Osteoblast (primary cell): ENCODE measurements at regions not wholly inside any gene's neighbourhood (a gene's known extent, or its start where the extent isn't known, plus 50 kb on each side); places are given as distances from the start of the nearest gene placed in this dataset.

Source experiments
- DNase-seq: peaks from one replicate; pipeline ENCODE4 v3.0.0; 2011; ENCODE audit warnings: low spot score, mixed read lengths; ENCODE audit not compliant: insufficient read length; ENCODE audit errors: missing footprints
- H2AFZ ChIP-seq: 2 replicates; pipeline ENCODE4 v1.6.0; 2011; ENCODE audit warnings: mild to moderate bottlenecking, low read length
- H3K27ac ChIP-seq: 2 replicates; pipeline ENCODE4 v1.5.1; 2011; ENCODE audit warnings: mild to moderate bottlenecking, low read depth, low read length, moderate library complexity
- H3K27me3 ChIP-seq: 2 replicates; pipeline ENCODE4 v1.6.0; 2012; ENCODE audit warnings: mild to moderate bottlenecking, control low read depth, inconsistent platforms, low read length, moderate library complexity; ENCODE audit not compliant: insufficient read depth
- H3K36me3 ChIP-seq: 2 replicates; pipeline ENCODE4 v1.5.1; 2011; ENCODE audit warnings: mild to moderate bottlenecking, low read length, control low read depth, moderate library complexity; ENCODE audit not compliant: insufficient read depth
- H3K4me1 ChIP-seq: 2 replicates; pipeline ENCODE4 v1.5.1; 2011; ENCODE audit warnings: mild to moderate bottlenecking, low read length, control low read depth, moderate library complexity; ENCODE audit not compliant: insufficient read depth
- H3K4me2 ChIP-seq: 2 replicates; pipeline ENCODE4 v1.6.0; 2011; ENCODE audit warnings: mild to moderate bottlenecking, low read length; ENCODE audit not compliant: insufficient read depth
- H3K4me3 ChIP-seq: fragments of 200-600 bp; sonication (generic); 3 replicates; pipeline ENCODE4 v1.5.1; 2012; ENCODE audit warnings: mild to moderate bottlenecking, low read length, inconsistent platforms; ENCODE audit not compliant: insufficient read depth
- H3K79me2 ChIP-seq: 2 replicates; pipeline ENCODE4 v1.6.0; 2012; ENCODE audit warnings: mild to moderate bottlenecking, low read length, control low read depth, inconsistent platforms; ENCODE audit not compliant: insufficient read depth
- H3K9me3 ChIP-seq: 2 replicates; pipeline ENCODE4 v1.5.1; 2011; ENCODE audit warnings: low read depth, low read length, control low read depth
- H4K20me1 ChIP-seq: 2 replicates; pipeline ENCODE4 v1.6.0; 2012; ENCODE audit warnings: mild to moderate bottlenecking, low read length, control low read depth; ENCODE audit not compliant: insufficient read depth
- TF ChIP-seq, protein P1 (sequence below): IDR thresholded peaks from 2 replicates; pipeline ENCODE4 v1.5.1; 2011; ENCODE audit warnings: mild to moderate bottlenecking, low read depth, low read length, moderate library complexity; ENCODE audit errors: extremely low read depth

DNA sequence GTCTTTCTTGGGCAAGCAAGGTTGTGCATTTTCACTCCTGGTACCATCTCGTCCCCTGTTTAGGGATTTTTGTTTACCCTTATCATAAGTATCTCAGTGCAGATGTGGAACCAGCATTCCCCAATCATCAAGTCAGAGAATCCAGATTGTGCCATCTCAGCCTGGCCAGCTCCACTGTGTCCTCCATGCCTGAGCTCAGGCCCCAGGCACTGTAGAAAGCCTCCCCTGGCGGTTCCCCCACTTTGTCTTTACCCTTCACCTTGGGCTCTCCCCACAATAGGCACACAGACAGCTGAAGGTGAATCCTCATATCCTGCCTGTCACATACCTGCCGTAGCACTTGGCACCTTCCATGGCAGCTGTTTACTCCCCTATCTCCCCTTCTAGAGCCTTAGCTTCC, 264.7 kb upstream of the NFE2L3 start:
- H2AFZ ChIP-seq = no peak overlapping the region
- no peak overlapping the region for H3K4me2 ChIP-seq
- H3K79me2 ChIP-seq = no peaks in the 10 kb centered on the region
- H3K4me3 ChIP-seq = no peak overlapping the region
- no peak overlapping the region for H3K27ac ChIP-seq
- H3K27me3 ChIP-seq = peaks cover 27% of the 10 kb centered on the region
- TF ChIP-seq, protein P1, sequence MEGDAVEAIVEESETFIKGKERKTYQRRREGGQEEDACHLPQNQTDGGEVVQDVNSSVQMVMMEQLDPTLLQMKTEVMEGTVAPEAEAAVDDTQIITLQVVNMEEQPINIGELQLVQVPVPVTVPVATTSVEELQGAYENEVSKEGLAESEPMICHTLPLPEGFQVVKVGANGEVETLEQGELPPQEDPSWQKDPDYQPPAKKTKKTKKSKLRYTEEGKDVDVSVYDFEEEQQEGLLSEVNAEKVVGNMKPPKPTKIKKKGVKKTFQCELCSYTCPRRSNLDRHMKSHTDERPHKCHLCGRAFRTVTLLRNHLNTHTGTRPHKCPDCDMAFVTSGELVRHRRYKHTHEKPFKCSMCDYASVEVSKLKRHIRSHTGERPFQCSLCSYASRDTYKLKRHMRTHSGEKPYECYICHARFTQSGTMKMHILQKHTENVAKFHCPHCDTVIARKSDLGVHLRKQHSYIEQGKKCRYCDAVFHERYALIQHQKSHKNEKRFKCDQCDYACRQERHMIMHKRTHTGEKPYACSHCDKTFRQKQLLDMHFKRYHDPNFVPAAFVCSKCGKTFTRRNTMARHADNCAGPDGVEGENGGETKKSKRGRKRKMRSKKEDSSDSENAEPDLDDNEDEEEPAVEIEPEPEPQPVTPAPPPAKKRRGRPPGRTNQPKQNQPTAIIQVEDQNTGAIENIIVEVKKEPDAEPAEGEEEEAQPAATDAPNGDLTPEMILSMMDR = no peak
- H3K4me1 ChIP-seq = no peaks in the 10 kb centered on the region
- H3K36me3 ChIP-seq = no peaks in the 10 kb centered on the region
- no peaks in the 10 kb centered on the region for H4K20me1 ChIP-seq
- no peak for DNase-seq
- no peaks in the 10 kb centered on the region for H3K9me3 ChIP-seq

DNA sequence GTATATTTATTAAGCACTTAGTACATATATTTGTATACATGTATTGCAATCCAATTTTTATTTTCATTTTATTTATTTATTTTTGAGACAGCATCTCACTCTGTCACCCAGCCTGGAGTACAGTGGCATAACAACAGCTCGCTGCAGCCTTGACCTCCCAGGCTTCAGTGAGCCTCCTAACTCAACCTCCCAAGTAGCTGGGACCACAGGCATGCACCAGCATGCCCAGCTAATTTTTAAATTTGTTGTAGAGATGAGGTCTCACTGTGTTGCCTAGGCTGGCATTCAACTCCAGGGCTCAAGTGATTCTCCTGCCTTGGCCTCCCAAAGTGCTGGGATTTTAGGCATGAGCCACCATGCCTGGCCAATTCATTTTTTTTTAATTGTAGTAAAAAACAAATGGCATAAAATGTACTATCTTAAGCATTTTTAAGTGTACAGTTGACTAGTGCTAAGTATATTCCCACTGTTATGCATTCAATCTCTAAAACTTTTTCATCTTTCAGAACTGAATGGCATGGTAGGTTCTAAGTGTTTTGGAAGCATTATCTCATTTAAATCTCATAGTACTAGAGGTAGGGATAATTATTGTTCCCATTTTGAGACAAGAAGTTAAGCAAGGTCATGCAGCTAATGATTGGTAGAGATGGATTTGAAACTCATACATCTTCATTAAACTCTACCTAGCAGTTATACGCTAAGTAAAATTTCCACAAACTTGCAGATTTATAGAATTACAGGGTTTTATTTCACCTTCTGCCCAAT, 264.0 kb upstream of the NFE2L3 start:
- Histone ChIP-seq H3K27ac (no peak overlapping the region), H3K27me3 (peaks cover 20% of the 10 kb centered on the region), H3K4me2 (no peak overlapping the region), H3K36me3 (no peaks in the 10 kb centered on the region), H2AFZ (no peak overlapping the region), H3K9me3 (no peaks in the 10 kb centered on the region), H4K20me1 (no peaks in the 10 kb centered on the region), H3K4me1 (no peaks in the 10 kb centered on the region), H3K79me2 (no peaks in the 10 kb centered on the region), H3K4me3 (no peak overlapping the region)
- DNase-seq = no peak
- TF ChIP-seq, protein P1 = no peak

DNA sequence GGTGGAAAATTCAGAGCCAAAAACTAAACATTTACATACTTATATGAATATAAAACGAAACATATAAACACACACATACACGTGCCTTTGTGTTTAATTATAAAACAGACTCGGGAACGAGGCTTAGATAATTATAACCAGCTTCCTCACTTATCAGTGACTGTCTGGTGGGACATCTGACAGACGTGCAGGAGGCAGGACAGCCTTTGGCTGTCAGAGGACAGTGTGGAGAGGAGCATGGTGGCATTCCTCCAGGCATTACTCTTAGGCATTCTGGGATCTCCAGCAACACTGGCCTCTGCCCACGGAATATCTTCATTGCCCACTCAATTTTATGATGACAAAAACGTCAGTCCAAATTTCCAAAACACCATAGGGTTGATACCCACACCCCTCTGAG, 262.2 kb upstream of the NFE2L3 start:
- Histone ChIP-seq H2AFZ (no peak overlapping the region), H3K27me3 (peaks cover 10% of the 10 kb centered on the region), H3K9me3 (no peaks in the 10 kb centered on the region), H4K20me1 (no peaks in the 10 kb centered on the region), H3K27ac (no peak overlapping the region), H3K4me3 (no peak overlapping the region), H3K36me3 (no peaks in the 10 kb centered on the region), H3K4me2 (no peak overlapping the region), H3K4me1 (peaks cover 4% of the 10 kb centered on the region), H3K79me2 (no peaks in the 10 kb centered on the region)
- no peak for DNase-seq
- TF ChIP-seq, protein P1 = no peak

DNA sequence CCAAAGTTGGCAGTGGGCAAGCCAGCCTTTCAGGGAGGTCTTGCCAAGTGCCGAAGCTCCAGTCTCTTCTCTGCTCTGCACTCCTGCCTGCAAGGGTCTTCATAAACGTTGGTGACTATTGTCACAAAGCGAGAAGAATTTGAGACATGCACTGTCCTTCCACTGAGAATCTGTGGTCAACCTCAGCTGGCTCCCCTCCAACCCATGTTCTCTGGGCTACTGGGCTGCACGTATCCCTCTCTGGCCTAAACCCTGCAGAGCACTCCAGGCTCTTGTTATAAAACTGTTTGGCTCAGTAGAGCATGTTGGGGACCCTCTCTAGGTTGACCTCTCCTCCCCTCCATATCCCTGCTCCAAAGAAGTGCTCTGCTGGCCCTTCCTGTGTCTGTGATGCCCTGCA, 260.4 kb upstream of the NFE2L3 start:
- TF ChIP-seq, protein P1 = no peak
- H3K4me1 ChIP-seq = peaks cover 9% of the 10 kb centered on the region
- H3K27me3 ChIP-seq = peaks cover 10% of the 10 kb centered on the region
- H2AFZ ChIP-seq = no peak overlapping the region
- H3K79me2 ChIP-seq = no peaks in the 10 kb centered on the region
- no peak overlapping the region for H3K27ac ChIP-seq
- H3K4me3 ChIP-seq = no peak overlapping the region
- DNase-seq = no peak
- no peaks in the 10 kb centered on the region for H3K36me3 ChIP-seq
- no peaks in the 10 kb centered on the region for H4K20me1 ChIP-seq
- H3K9me3 ChIP-seq = no peaks in the 10 kb centered on the region
- no peak overlapping the region for H3K4me2 ChIP-seq
